CD4-positive, alpha-beta T cell treated with Interleukin-12 subunit alpha and Interleukin-12 subunit beta, for 1 hour (primary cell): ENCODE measurements at regions not wholly inside any gene's neighbourhood (a gene's known extent, or its start where the extent isn't known, plus 50 kb on each side); places are given as distances from the start of the nearest gene placed in this dataset.
"Not testable (repeated sequence)": the region's sequence is repeated elsewhere in the genome, so short reads cannot be mapped to it uniquely, and the experiment has no call there.

Experiments
- DNase-seq: peaks from one replicate; pipeline ENCODE4 v3.0.0-alpha.2; 2020

GRCh38 chr7:75201606-75202079 lies 109.3 kb downstream of the GTF2IRD2B start:
- DNase-seq: not testable (repeated sequence)

- DNase-seq: not testable (repeated sequence)
Observed at GRCh38 chr7:75205367-75206085, 113.1 kb downstream of the GTF2IRD2B start.

GRCh38 chr7:75215460-75215859 lies 123.1 kb downstream of the GTF2IRD2B start:
- not testable (repeated sequence) for DNase-seq

- DNase-seq: not testable (repeated sequence)
Observed at GRCh38 chr7:75216963-75217362, 124.6 kb downstream of the GTF2IRD2B start.

GRCh38 chr7:75226102-75226501 lies 133.7 kb downstream of the GTF2IRD2B start:
- not testable (repeated sequence) for DNase-seq

GRCh38 chr7:75229558-75229957 lies 137.2 kb downstream of the GTF2IRD2B start:
- DNase-seq: not testable (repeated sequence)

- DNase-seq: not testable (repeated sequence)
Observed at GRCh38 chr7:75230558-75230957, 138.2 kb downstream of the GTF2IRD2B start.

- DNase-seq: not testable (repeated sequence)
Observed at GRCh38 chr7:75235092-75235826, 142.9 kb downstream of the GTF2IRD2B start.

- not testable (repeated sequence) for DNase-seq
Observed at GRCh38 chr7:75235827-75236167, 143.4 kb downstream of the GTF2IRD2B start.

- DNase-seq: peak; percentile 70
Observed at GRCh38 chr7:75237255-75238187, 145.1 kb downstream of the GTF2IRD2B start.

- DNase-seq: not testable (repeated sequence)
Observed at GRCh38 chr7:75238309-75238708, 145.9 kb downstream of the GTF2IRD2B start.

- DNase-seq: not testable (repeated sequence)
Observed at GRCh38 chr7:75243638-75244037, 151.2 kb downstream of the GTF2IRD2B start.

GRCh38 chr7:75248216-75248615 lies 147.2 kb upstream of the TRIM73 start:
- DNase-seq: not testable (repeated sequence)

GRCh38 chr7:75254238-75254637 lies 141.2 kb upstream of the TRIM73 start:
- DNase-seq: not testable (repeated sequence)

- not testable (repeated sequence) for DNase-seq
Observed at GRCh38 chr7:75257442-75257841, 138.0 kb upstream of the TRIM73 start.

- DNase-seq: not testable (repeated sequence)
Observed at GRCh38 chr7:75259454-75260003, 135.9 kb upstream of the TRIM73 start.

GRCh38 chr7:75261660-75262059 lies 133.8 kb upstream of the TRIM73 start:
- not testable (repeated sequence) for DNase-seq

GRCh38 chr7:75268158-75268557 lies 127.3 kb upstream of the TRIM73 start:
- not testable (repeated sequence) for DNase-seq

- DNase-seq: not testable (repeated sequence)
Observed at GRCh38 chr7:75269159-75269558, 126.3 kb upstream of the TRIM73 start.

- DNase-seq: not testable (repeated sequence)
Observed at GRCh38 chr7:75274114-75274513, 121.3 kb upstream of the TRIM73 start.
